Frontal cortex (tissue), 3 donors: ENCODE measurements at regions not wholly inside any gene's neighbourhood (a gene's known extent, or its start where the extent isn't known, plus 50 kb on each side); places are given as distances from the start of the nearest gene placed in this dataset.

Experiments
- DNase-seq, 2 donors: peaks; one replicate each; pipeline ENCODE4 v3.0.0; 2012; ENCODE audit warnings: low spot score in 2 of 2
- FAIRE-seq: peaks from 2 replicates; lab custom pipeline; 2012; peaks lifted over from hg19 to GRCh38; lab: Jason Lieb, UNC
- donor health status: control.
- donor health status: control.
- donor health status: control.

GRCh38 chr7:156102267-156102666 is 290.0 kb upstream of the SHH start:
- FAIRE-seq (no peak), DNase-seq (no peak)

GRCh38 chr7:156101355-156101754 is 289.1 kb upstream of the SHH start:
- no peak for DNase-seq

GRCh38 chr7:156100086-156100485 is 287.8 kb upstream of the SHH start:
- DNase-seq = no peak
- FAIRE-seq = no peak

More at GRCh38 chr7:156101355-156101754, 289.1 kb upstream of the SHH start:
- FAIRE-seq = no peak

GRCh38 chr7:156099085-156099484 is 286.8 kb upstream of the SHH start:
- DNase-seq (no peak), FAIRE-seq (no peak)

- DNase-seq = no peak
- no peak for FAIRE-seq
Observed at GRCh38 chr7:156096771-156097538, 284.7 kb upstream of the SHH start.

GRCh38 chr7:156095908-156096539 is 283.8 kb upstream of the SHH start:
- DNase-seq (no peak), FAIRE-seq (no peak)

GRCh38 chr7:156094350-156095146 is 282.3 kb upstream of the SHH start:
- DNase-seq (no peak), FAIRE-seq (no peak)

GRCh38 chr7:156092307-156092706 is 280.0 kb upstream of the SHH start:
- FAIRE-seq = no peak
- no peak for DNase-seq

GRCh38 chr7:156091519-156092080 is 279.3 kb upstream of the SHH start:
- no peak for DNase-seq
- FAIRE-seq = no peak

GRCh38 chr7:156090988-156091387 is 278.7 kb upstream of the SHH start:
- FAIRE-seq (no peak), DNase-seq (no peak)

- FAIRE-seq (no peak), DNase-seq (no peak)
Observed at GRCh38 chr7:156089222-156089621, 277.0 kb upstream of the SHH start.

GRCh38 chr7:156088115-156088514 is 275.9 kb upstream of the SHH start:
- FAIRE-seq (no peak), DNase-seq (no peak)

- DNase-seq (no peak), FAIRE-seq (no peak)
Observed at GRCh38 chr7:156082048-156083040, 270.1 kb upstream of the SHH start.

GRCh38 chr7:156080596-156080995 is 268.3 kb upstream of the SHH start:
- DNase-seq = no peak
- FAIRE-seq = no peak

GRCh38 chr7:156080046-156080445 is 267.8 kb upstream of the SHH start:
- DNase-seq = no peak
- no peak for FAIRE-seq

GRCh38 chr7:156079156-156079555 is 266.9 kb upstream of the SHH start:
- DNase-seq (no peak), FAIRE-seq (no peak)

- FAIRE-seq (no peak), DNase-seq (no peak)
Observed at GRCh38 chr7:156074982-156075615, 262.8 kb upstream of the SHH start.

GRCh38 chr7:156074084-156074483 is 261.8 kb upstream of the SHH start:
- no peak for DNase-seq
- FAIRE-seq = no peak
